ENCODE measurements at regions not wholly inside any gene's neighbourhood (a gene's known extent, or its start where the extent isn't known, plus 50 kb on each side); places are given as distances from the start of the nearest gene placed in this dataset.

GRCh38 chr10:118482393-118483331, 112.8 kb downstream of the PRLHR start:
- TF ChIP-seq ZNF565 (CRISPR knock-in tag; conservative IDR thresholded peaks at IDR 0.05; ENCODE audit: low read depth) (no peak), ESRRG (CRISPR knock-in tag; IDR thresholded peaks at IDR 0.05) (no peak), ARNTL (CRISPR knock-in tag; IDR thresholded peaks at IDR 0.05; ENCODE audit: borderline replicate concordance, low read depth) (no peak)

Data from SK-N-SH treated with all-trans-retinoic acid at 6 μM for 48 hours (cell line).